ENCODE measurements at regions not wholly inside any gene's neighbourhood (a gene's known extent, or its start where the extent isn't known, plus 50 kb on each side); places are given as distances from the start of the nearest gene placed in this dataset.

DNA sequence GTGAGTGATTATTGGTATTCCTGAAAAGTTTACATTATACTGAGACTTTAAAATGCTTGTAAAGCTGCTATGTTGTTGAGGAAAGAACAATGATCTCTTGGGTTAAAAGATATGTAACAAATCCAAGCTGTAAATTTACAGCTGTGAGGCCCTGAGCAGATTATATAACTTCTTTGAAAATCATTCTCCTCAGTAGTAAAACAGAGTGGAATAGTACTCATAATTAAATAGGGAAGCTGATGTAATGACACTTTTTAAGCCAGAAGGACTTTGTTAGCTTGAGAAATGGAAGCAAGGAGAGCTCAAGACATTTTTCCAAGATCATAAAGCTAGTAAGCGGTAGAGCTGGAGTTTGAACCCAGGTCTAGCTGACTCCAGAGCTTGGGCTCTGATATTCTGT is 363.9 kb downstream of the TMEM135 start:
- TF ChIP-seq, protein P1, sequence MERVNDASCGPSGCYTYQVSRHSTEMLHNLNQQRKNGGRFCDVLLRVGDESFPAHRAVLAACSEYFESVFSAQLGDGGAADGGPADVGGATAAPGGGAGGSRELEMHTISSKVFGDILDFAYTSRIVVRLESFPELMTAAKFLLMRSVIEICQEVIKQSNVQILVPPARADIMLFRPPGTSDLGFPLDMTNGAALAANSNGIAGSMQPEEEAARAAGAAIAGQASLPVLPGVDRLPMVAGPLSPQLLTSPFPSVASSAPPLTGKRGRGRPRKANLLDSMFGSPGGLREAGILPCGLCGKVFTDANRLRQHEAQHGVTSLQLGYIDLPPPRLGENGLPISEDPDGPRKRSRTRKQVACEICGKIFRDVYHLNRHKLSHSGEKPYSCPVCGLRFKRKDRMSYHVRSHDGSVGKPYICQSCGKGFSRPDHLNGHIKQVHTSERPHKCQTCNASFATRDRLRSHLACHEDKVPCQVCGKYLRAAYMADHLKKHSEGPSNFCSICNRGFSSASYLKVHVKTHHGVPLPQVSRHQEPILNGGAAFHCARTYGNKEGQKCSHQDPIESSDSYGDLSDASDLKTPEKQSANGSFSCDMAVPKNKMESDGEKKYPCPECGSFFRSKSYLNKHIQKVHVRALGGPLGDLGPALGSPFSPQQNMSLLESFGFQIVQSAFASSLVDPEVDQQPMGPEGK (CRISPR knock-in tag; IDR thresholded peaks at IDR 0.05; ENCODE audit: borderline replicate concordance), result no peak
- TF ChIP-seq, protein P2, sequence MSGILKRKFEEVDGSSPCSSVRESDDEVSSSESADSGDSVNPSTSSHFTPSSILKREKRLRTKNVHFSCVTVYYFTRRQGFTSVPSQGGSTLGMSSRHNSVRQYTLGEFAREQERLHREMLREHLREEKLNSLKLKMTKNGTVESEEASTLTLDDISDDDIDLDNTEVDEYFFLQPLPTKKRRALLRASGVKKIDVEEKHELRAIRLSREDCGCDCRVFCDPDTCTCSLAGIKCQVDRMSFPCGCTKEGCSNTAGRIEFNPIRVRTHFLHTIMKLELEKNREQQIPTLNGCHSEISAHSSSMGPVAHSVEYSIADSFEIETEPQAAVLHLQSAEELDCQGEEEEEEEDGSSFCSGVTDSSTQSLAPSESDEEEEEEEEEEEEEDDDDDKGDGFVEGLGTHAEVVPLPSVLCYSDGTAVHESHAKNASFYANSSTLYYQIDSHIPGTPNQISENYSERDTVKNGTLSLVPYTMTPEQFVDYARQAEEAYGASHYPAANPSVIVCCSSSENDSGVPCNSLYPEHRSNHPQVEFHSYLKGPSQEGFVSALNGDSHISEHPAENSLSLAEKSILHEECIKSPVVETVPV (CRISPR knock-in tag; IDR thresholded peaks at IDR 0.05), result no peak
- TF ChIP-seq, protein P3, sequence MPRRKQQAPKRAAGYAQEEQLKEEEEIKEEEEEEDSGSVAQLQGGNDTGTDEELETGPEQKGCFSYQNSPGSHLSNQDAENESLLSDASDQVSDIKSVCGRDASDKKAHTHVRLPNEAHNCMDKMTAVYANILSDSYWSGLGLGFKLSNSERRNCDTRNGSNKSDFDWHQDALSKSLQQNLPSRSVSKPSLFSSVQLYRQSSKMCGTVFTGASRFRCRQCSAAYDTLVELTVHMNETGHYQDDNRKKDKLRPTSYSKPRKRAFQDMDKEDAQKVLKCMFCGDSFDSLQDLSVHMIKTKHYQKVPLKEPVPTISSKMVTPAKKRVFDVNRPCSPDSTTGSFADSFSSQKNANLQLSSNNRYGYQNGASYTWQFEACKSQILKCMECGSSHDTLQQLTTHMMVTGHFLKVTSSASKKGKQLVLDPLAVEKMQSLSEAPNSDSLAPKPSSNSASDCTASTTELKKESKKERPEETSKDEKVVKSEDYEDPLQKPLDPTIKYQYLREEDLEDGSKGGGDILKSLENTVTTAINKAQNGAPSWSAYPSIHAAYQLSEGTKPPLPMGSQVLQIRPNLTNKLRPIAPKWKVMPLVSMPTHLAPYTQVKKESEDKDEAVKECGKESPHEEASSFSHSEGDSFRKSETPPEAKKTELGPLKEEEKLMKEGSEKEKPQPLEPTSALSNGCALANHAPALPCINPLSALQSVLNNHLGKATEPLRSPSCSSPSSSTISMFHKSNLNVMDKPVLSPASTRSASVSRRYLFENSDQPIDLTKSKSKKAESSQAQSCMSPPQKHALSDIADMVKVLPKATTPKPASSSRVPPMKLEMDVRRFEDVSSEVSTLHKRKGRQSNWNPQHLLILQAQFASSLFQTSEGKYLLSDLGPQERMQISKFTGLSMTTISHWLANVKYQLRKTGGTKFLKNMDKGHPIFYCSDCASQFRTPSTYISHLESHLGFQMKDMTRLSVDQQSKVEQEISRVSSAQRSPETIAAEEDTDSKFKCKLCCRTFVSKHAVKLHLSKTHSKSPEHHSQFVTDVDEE (CRISPR knock-in tag; IDR thresholded peaks at IDR 0.05), result no peak
- TF ChIP-seq ZNF8 (CRISPR knock-in tag; IDR thresholded peaks at IDR 0.05), result no peak
- no peak for TF ChIP-seq CSDC2 (CRISPR knock-in tag; IDR thresholded peaks at IDR 0.05)
- TF ChIP-seq ZFP3 (CRISPR knock-in tag; IDR thresholded peaks at IDR 0.05), result no peak
- TF ChIP-seq ARNTL (CRISPR knock-in tag; IDR thresholded peaks at IDR 0.05; ENCODE audit: borderline replicate concordance, low read depth), result no peak
- TF ChIP-seq TOX (CRISPR knock-in tag; IDR thresholded peaks at IDR 0.05; ENCODE audit: borderline replicate concordance), result no peak
- TF ChIP-seq ESRRG (CRISPR knock-in tag; IDR thresholded peaks at IDR 0.05), result no peak
- TF ChIP-seq, protein P4, sequence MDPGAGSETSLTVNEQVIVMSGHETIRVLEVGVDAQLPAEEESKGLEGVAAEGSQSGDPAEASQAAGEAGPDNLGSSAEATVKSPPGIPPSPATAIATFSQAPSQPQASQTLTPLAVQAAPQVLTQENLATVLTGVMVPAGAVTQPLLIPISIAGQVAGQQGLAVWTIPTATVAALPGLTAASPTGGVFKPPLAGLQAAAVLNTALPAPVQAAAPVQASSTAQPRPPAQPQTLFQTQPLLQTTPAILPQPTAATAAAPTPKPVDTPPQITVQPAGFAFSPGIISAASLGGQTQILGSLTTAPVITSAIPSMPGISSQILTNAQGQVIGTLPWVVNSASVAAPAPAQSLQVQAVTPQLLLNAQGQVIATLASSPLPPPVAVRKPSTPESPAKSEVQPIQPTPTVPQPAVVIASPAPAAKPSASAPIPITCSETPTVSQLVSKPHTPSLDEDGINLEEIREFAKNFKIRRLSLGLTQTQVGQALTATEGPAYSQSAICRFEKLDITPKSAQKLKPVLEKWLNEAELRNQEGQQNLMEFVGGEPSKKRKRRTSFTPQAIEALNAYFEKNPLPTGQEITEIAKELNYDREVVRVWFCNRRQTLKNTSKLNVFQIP (CRISPR knock-in tag; IDR thresholded peaks at IDR 0.05; ENCODE audit: borderline replicate concordance, low read depth), result no peak
- TF ChIP-seq ZFP30 (CRISPR knock-in tag; IDR thresholded peaks at IDR 0.05), result no peak
- TF ChIP-seq PPARA (CRISPR knock-in tag; IDR thresholded peaks at IDR 0.05; ENCODE audit: borderline replicate concordance), result no peak
- no peak for TF ChIP-seq ZC3H10 (CRISPR knock-in tag; IDR thresholded peaks at IDR 0.05)
- TF ChIP-seq SNAI2 (CRISPR knock-in tag; IDR thresholded peaks at IDR 0.05), result no peak
